ENCODE measurements at regions not wholly inside any gene's neighbourhood (a gene's known extent, or its start where the extent isn't known, plus 50 kb on each side); places are given as distances from the start of the nearest gene placed in this dataset.

- H3K27ac ChIP-seq (ENCODE audit: low read depth, low read length) = no peak overlapping the region
- WGBS, 3 donors = 75 to 83% (median 82%) methylated on average over 5 of the region's 5 CpGs
These were observed 77.1 kb downstream of the ARF6 start for GRCh38 chr14:49969961-49970360.

GRCh38 chr14:49970474-49971147 is 77.7 kb downstream of the ARF6 start:
- 21 to 36% (median 34%) methylated on average over 8 of the region's 8 CpGs for WGBS, 3 donors

GRCh38 chr14:49971156-49972130 is 78.6 kb downstream of the ARF6 start:
- no peak overlapping the region for H3K27ac ChIP-seq (ENCODE audit: low read depth, low read length)
- WGBS, 3 donors = 41 to 65% (median 48%) methylated on average over 9 of the region's 9 CpGs

More at GRCh38 chr14:49970474-49971147, 77.7 kb downstream of the ARF6 start:
- no peak overlapping the region for H3K27ac ChIP-seq (ENCODE audit: low read depth, low read length)

- no peak overlapping the region for H3K27ac ChIP-seq (ENCODE audit: low read depth, low read length)
- 6 to 17% (median 15%) methylated on average over 5 of the region's 5 CpGs for WGBS, 3 donors
These were observed 79.3 kb downstream of the ARF6 start for GRCh38 chr14:49972131-49972671.

- 9 to 15% (median 15%) methylated on average over 4 of the region's 4 CpGs for WGBS, 3 donors
- no peak overlapping the region for H3K27ac ChIP-seq (ENCODE audit: low read depth, low read length)
These were observed 79.9 kb downstream of the ARF6 start for GRCh38 chr14:49972823-49973222.

- WGBS, 3 donors = 52 to 72% (median 52%) methylated on average over 2 of the region's 2 CpGs
- H3K27ac ChIP-seq (ENCODE audit: low read depth, low read length) = no peak overlapping the region
These were observed 82.4 kb downstream of the ARF6 start for GRCh38 chr14:49975276-49975675.

- WGBS, 3 donors = 71 to 84% (median 77%) methylated on average over 3 of the region's 3 CpGs
- H3K27ac ChIP-seq (ENCODE audit: low read depth, low read length) = no peak overlapping the region
These were observed 82.9 kb downstream of the ARF6 start for GRCh38 chr14:49975799-49976198.

GRCh38 chr14:49977126-49977841 is 84.4 kb downstream of the ARF6 start:
- no peak overlapping the region for H3K27ac ChIP-seq (ENCODE audit: low read depth, low read length)

GRCh38 chr14:49980027-49980426 is 87.1 kb downstream of the ARF6 start:
- no peak overlapping the region for H3K27ac ChIP-seq (ENCODE audit: low read depth, low read length)

More at GRCh38 chr14:49977126-49977841, 84.4 kb downstream of the ARF6 start:
- 76 to 90% (median 88%) methylated on average over 5 of the region's 5 CpGs for WGBS, 3 donors

- WGBS, 3 donors = 70 to 82% (median 71%) methylated on average over 7 of the region's 7 CpGs
- H3K27ac ChIP-seq (ENCODE audit: low read depth, low read length) = no peak overlapping the region
These were observed 89.2 kb downstream of the ARF6 start for GRCh38 chr14:49982082-49982481.

GRCh38 chr14:49982501-49982951 is 89.6 kb downstream of the ARF6 start:
- WGBS, 3 donors = 38 to 44% (median 42%) methylated on average over 9 of the region's 9 CpGs
- no peak overlapping the region for H3K27ac ChIP-seq (ENCODE audit: low read depth, low read length)

- WGBS, 3 donors = 90 to 96% (median 94%) methylated on average over 2 of the region's 2 CpGs
- H3K27ac ChIP-seq (ENCODE audit: low read depth, low read length) = no peak overlapping the region
These were observed 91.5 kb downstream of the ARF6 start for GRCh38 chr14:49984424-49984823.

- no peak overlapping the region for H3K27ac ChIP-seq (ENCODE audit: low read depth, low read length)
- WGBS, 3 donors = 59 to 69% (median 69%) methylated on average over 6 of the region's 6 CpGs
These were observed 93.6 kb downstream of the ARF6 start for GRCh38 chr14:49986343-49987014.

GRCh38 chr14:49988080-49988990 is 95.5 kb downstream of the ARF6 start:
- 69 to 76% (median 76%) methylated on average over 9 of the region's 9 CpGs for WGBS, 3 donors
- H3K27ac ChIP-seq (ENCODE audit: low read depth, low read length) = no peak overlapping the region

GRCh38 chr14:49989966-49990365 is 97.1 kb downstream of the ARF6 start:
- 81 to 92% (median 89%) methylated on average over 2 of the region's 2 CpGs for WGBS, 3 donors
- H3K27ac ChIP-seq (ENCODE audit: low read depth, low read length) = no peak overlapping the region

- WGBS, 3 donors = 88 to 99% (median 90%) methylated on average over 4 of the region's 4 CpGs
- no peak overlapping the region for H3K27ac ChIP-seq (ENCODE audit: low read depth, low read length)
These were observed 98.6 kb downstream of the ARF6 start for GRCh38 chr14:49991491-49991890.

- WGBS, 3 donors = 92 to 96% (median 95%) methylated on average over 7 of the region's 7 CpGs
- H3K27ac ChIP-seq (ENCODE audit: low read depth, low read length) = no peak overlapping the region
These were observed 99.2 kb downstream of the ARF6 start for GRCh38 chr14:49992036-49992435.
